AG09319 (cell line): ENCODE measurements at regions not wholly inside any gene's neighbourhood (a gene's known extent, or its start where the extent isn't known, plus 50 kb on each side); places are given as distances from the start of the nearest gene placed in this dataset.

Experiments
- DNase-seq: peaks from one replicate; pipeline ENCODE4 v3.0.0-alpha.2; 2010; ENCODE audit warnings: low read depth; ENCODE audit errors: extremely low read depth
- TF ChIP-seq, protein P1 (sequence below): IDR thresholded peaks from 2 replicates; pipeline ENCODE4 v1.5.1; 2011; ENCODE audit warnings: low read depth, mild to moderate bottlenecking, inconsistent platforms, low read length, moderate library complexity

DNA sequence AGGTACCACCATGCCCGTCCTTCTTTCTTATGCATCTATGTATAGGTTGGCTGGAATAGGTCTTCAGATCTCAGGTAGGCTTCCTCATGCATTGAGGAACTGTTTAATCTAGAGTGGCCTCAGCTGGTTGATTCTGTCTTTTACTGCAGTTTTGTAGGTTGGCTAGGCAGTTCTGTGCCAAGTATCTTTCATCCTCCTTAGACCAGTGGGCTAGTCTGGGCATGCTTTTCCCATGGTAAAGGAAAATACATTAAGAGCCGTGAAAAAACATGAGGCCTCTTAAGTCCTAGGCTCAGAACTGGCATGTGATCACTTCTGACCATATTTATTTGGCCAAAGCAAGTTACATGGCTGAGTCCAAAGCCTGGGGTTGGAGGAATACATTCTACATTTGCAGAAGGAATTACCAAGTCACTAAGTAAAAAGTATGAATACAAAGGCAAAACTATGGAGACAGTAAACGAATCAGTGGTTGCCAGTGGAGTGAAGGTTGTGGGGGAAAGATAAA is 137.3 kb downstream of the WIF1 start:
- TF ChIP-seq, protein P1, sequence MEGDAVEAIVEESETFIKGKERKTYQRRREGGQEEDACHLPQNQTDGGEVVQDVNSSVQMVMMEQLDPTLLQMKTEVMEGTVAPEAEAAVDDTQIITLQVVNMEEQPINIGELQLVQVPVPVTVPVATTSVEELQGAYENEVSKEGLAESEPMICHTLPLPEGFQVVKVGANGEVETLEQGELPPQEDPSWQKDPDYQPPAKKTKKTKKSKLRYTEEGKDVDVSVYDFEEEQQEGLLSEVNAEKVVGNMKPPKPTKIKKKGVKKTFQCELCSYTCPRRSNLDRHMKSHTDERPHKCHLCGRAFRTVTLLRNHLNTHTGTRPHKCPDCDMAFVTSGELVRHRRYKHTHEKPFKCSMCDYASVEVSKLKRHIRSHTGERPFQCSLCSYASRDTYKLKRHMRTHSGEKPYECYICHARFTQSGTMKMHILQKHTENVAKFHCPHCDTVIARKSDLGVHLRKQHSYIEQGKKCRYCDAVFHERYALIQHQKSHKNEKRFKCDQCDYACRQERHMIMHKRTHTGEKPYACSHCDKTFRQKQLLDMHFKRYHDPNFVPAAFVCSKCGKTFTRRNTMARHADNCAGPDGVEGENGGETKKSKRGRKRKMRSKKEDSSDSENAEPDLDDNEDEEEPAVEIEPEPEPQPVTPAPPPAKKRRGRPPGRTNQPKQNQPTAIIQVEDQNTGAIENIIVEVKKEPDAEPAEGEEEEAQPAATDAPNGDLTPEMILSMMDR, result no peak
- no peak for DNase-seq

DNA sequence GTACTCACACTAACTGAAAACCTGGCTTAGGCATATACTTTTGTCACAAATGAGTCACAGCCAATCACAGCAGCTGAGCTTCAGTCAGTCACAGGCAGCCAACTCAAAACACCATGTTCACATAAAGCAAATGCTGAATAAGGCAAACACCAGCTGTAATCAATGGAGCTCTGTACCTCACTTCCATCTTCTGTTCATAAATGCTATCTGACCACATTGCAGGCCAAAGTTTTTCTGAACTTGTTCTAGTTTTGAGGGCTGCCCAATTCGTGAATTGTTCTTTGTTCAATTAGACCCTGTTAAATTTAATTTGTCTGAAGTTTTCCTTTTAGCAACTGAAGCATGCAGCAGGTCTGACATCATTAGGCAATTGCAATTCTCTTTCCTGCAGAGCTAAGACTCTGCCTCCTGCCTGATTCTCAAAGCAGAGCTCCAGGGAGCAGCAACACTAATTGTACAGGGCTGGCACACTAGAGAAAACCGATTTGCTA is 129.9 kb downstream of the WIF1 start:
- DNase-seq, result no peak
- TF ChIP-seq, protein P1, result no peak

DNA sequence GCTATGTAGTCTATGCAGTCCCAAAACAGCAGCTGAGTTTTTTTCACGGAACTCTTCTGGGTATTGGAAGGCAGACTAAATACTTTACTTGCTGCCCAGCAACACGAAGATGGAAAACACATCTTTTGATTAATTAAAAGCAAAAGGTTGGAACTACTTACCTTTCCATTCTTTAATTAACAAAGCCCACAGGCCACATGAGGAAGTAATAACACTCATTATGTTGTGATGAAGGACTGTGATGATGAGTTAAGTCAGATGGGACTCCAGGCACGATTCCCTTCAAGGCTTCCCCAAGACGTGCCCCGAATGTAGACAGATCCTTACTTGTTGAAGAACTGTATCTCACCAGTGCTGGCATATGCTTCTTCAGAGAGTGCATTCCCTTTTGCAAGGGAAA is 129.0 kb downstream of the WIF1 start:
- no peak for DNase-seq
- TF ChIP-seq, protein P1, result no peak

DNA sequence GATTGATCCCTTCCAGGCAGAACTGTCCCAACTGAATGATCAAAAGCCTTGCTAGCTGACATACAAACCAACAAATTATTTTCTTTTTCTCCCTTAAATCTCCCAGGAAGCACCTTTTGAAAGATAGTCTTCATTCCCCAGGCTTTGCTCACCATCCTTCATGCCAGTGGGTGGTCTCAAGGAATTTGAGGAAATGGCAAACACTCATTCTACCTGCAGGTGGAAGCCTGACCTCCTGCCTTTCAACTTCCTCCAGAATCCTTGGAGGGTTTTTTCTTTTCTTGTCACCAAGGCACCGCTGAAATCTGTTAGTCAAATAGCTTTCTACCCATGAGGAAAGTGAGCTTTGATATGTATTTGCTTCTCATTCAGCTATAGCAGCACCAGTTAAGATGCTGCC is 128.5 kb downstream of the WIF1 start:
- no peak for DNase-seq
- TF ChIP-seq, protein P1, result no peak

DNA sequence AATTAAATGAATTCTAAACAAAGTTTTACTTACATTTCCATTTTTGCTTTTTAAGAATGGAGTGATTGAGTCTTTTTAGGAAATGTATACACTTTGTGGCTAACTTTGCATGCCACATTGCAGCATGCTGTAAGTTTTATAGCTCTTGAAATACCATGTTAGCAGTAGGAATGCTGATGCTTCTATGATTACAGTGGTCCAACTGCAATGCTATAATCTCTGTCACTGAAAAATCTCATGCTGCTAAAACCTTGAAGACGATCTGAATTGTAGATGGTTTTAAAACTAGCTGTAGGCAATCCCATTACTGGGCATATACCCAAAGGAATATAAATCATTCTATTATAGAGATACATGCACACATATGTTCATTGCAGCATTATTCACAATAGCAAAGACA is 127.6 kb downstream of the WIF1 start:
- DNase-seq, result no peak
- TF ChIP-seq, protein P1, result no peak

DNA sequence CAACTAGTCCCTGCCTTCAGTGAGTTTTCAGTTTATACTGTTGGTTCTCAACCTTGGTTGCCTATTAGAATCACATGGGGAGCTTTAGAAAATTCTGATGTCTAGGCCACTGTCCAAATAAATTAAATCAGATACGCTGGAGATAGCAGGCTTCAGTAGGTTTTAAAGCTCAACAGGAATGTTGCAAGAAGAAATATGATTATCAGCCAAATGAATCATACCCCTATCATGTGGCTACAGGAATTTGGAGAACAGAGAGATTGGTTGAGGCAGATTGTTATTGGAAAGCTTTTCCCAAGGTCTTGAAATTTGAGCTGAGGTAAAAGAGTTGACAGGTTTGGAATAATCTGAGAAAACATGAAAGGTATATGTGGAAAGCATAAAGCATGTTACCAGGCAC is 125.3 kb downstream of the WIF1 start:
- TF ChIP-seq, protein P1, result no peak
- no peak for DNase-seq

DNA sequence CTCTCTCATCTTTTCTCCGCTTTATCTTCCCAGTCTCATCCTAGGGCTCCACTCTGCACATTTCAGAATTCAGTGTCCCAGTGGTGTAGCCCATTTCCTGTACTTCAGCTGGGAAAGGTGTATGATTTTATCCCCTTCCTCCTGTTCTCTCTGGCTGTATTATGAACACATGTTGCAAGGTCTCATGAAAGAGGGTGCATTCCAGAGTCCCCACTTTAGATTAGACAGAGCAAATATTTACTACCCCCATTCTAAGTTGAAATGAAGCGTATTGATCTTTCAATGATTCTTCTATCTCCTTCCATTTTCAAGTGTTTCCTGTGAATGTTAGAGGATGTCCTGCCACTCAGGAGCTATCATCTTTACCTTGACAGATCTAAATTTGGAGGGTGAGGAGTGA is 123.2 kb downstream of the WIF1 start:
- DNase-seq, result no peak
- TF ChIP-seq, protein P1, result no peak
